ENCODE measurements at regions not wholly inside any gene's neighbourhood (a gene's known extent, or its start where the extent isn't known, plus 50 kb on each side); places are given as distances from the start of the nearest gene placed in this dataset.
"Not testable (repeated sequence)": the region's sequence is repeated elsewhere in the genome, so short reads cannot be mapped to it uniquely, and the experiment has no call there.

GRCh38 chr3:106529738-106530137 lies 660.9 kb upstream of the CBLB start:
- Histone ChIP-seq H3K4me2 (no peak overlapping the region), H3K36me3 (ENCODE audit: insufficient read depth) (0 out of 2 replicates have a peak, but pooled peaks cover 7% of the 10 kb centered on the region), H3K27me3 (ENCODE audit: insufficient read depth) (no peaks in the 10 kb centered on the region), H3F3A (replicated peaks; ENCODE audit: low read depth) (no peaks in the 10 kb centered on the region), H3K9me2 (ENCODE audit: insufficient read depth) (0 out of 2 replicates have a peak, but pooled peaks cover 3% of the 10 kb centered on the region), H3K4me3 (no peak overlapping the region), H3K27ac (ENCODE audit: low read depth) (no peak overlapping the region), H2AFZ (no peak overlapping the region), H3K4me1 (ENCODE audit: insufficient read depth) (peaks cover 5% of the 10 kb centered on the region; the same call in 1 of the 2 replicates), H4K20me1 (replicated peaks; ENCODE audit: insufficient read depth) (no peaks in the 10 kb centered on the region), H3K79me2 (replicated peaks; ENCODE audit: insufficient read depth) (no peaks in the 10 kb centered on the region)
- Mint-ChIP-seq H3K27me3 (ENCODE audit: insufficient read depth, low read depth, poor library complexity) (peaks cover 6% of the 10 kb centered on the region), H3K9me3 (peaks cover 51% of the 10 kb centered on the region), H3K27ac (no peak overlapping the region), H3K4me3 (no peak overlapping the region), H3K4me1 (no peaks in the 10 kb centered on the region), H3K36me3 (ENCODE audit: low read depth) (peaks cover 59% of the 10 kb centered on the region)
- DNase-seq (ENCODE audit: low spot score) (no peak), ATAC-seq (no peak)
- TF ChIP-seq NANOG (IDR thresholded peaks at IDR 0.05; ENCODE audit: borderline replicate concordance), result no peak

- Histone ChIP-seq H3K9me2 (ENCODE audit: insufficient read depth) (0 out of 2 replicates have a peak, but pooled peaks cover 7% of the 10 kb centered on the region), H3K79me2 (replicated peaks; ENCODE audit: insufficient read depth) (no peaks in the 10 kb centered on the region), H3K4me1 (ENCODE audit: insufficient read depth) (peaks cover 5% of the 10 kb centered on the region; the same call in 1 of the 2 replicates), H3K4me3 (no peak overlapping the region), H3F3A (replicated peaks; ENCODE audit: low read depth) (no peaks in the 10 kb centered on the region), H3K4me2 (no peak overlapping the region), H3K27me3 (ENCODE audit: insufficient read depth) (no peaks in the 10 kb centered on the region), H2AFZ (no peak overlapping the region), H3K36me3 (ENCODE audit: insufficient read depth) (0 out of 2 replicates have a peak, but pooled peaks cover 7% of the 10 kb centered on the region), H4K20me1 (replicated peaks; ENCODE audit: insufficient read depth) (no peaks in the 10 kb centered on the region), H3K27ac (ENCODE audit: low read depth) (no peak overlapping the region)
- no peak for DNase-seq (ENCODE audit: low spot score)
- Mint-ChIP-seq H3K27me3 (ENCODE audit: insufficient read depth, low read depth, poor library complexity) (peaks cover 8% of the 10 kb centered on the region), H3K4me1 (no peaks in the 10 kb centered on the region), H3K36me3 (ENCODE audit: low read depth) (peaks cover 64% of the 10 kb centered on the region), H3K9me3 (peaks cover 57% of the 10 kb centered on the region), H3K4me3 (no peak overlapping the region), H3K27ac (no peak overlapping the region)
- no peak for ATAC-seq
- TF ChIP-seq STAT1 (IDR thresholded peaks at IDR 0.05; ENCODE audit: unreplicated experiment) (no peak), CTCF (conservative IDR thresholded peaks at IDR 0.05; ENCODE audit: low read depth in 2 of 2) (no peak), CREB1 (CRISPR knock-in tag; IDR thresholded peaks at IDR 0.05; ENCODE audit: low read depth) (no peak), ZNF114 (CRISPR knock-in tag; IDR thresholded peaks at IDR 0.05) (no peak), JUNB (IDR thresholded peaks at IDR 0.05; ENCODE audit: unreplicated experiment) (no peak), REST (IDR thresholded peaks at IDR 0.05; ENCODE audit: unreplicated experiment) (no peak), EZH2 (IDR thresholded peaks at IDR 0.05; ENCODE audit: low read depth, unreplicated experiment) (no peak)
Measured at GRCh38 chr3:106530367-106530766, 661.6 kb upstream of the CBLB start.

- not testable (repeated sequence) for H4K20me1 ChIP-seq (replicated peaks; ENCODE audit: insufficient read depth); H3K4me1 ChIP-seq (ENCODE audit: insufficient read depth); H3K27ac ChIP-seq (ENCODE audit: low read depth); H3K79me2 ChIP-seq (replicated peaks; ENCODE audit: insufficient read depth); H3K4me3 ChIP-seq; H2AFZ ChIP-seq; H3K4me3 Mint-ChIP-seq; ATAC-seq; H3K9me2 ChIP-seq (ENCODE audit: insufficient read depth); H3K27me3 Mint-ChIP-seq (ENCODE audit: insufficient read depth, low read depth, poor library complexity); H3F3A ChIP-seq (replicated peaks; ENCODE audit: low read depth); H3K27me3 ChIP-seq (ENCODE audit: insufficient read depth); H3K27ac Mint-ChIP-seq; H3K4me2 ChIP-seq; H3K4me1 Mint-ChIP-seq; H3K36me3 ChIP-seq (ENCODE audit: insufficient read depth)
- Mint-ChIP-seq H3K36me3 (ENCODE audit: low read depth) (peaks cover 57% of the 10 kb centered on the region), H3K9me3 (peaks cover 58% of the 10 kb centered on the region)
- DNase-seq (ENCODE audit: low spot score), result peak; percentile 8
Measured at GRCh38 chr3:106531771-106532329, 663.0 kb upstream of the CBLB start.

Measured in GM23338 (cell line).